Esophagus muscularis mucosa (tissue), 4 donors: ENCODE measurements at regions not wholly inside any gene's neighbourhood (a gene's known extent, or its start where the extent isn't known, plus 50 kb on each side); places are given as distances from the start of the nearest gene placed in this dataset.

Experiments used
- DNase-seq: peaks from one replicate; pipeline ENCODE4 v3.0.0-alpha.2; 2017; ENCODE audit errors: extremely low spot score
- H3K27ac ChIP-seq, 4 donors: fragments of 200-600 bp; sonication (generic); replicated peaks in 1 of 4; 1 replicate in 3 of 4; 2 replicates in 1 of 4; pipeline ENCODE4 v1.5.1; 2016 to 2019; ENCODE audit warnings: mild to moderate bottlenecking in 1 of 4
- H3K27me3 ChIP-seq, 4 donors: fragments of 200-600 bp; sonication (generic); one replicate each; pipeline versions ENCODE4 v1.5.1 to v1.6.0; 2016 to 2019
- H3K36me3 ChIP-seq, 4 donors: fragments of 200-600 bp; sonication (generic); one replicate each; pipeline ENCODE4 v1.5.1; 2016 to 2019
- H3K4me1 ChIP-seq, 4 donors: fragments of 200-600 bp; sonication (generic); one replicate each; pipeline ENCODE4 v1.5.1; 2016 to 2019
- H3K4me3 ChIP-seq, 4 donors: fragments of 200-600 bp; sonication (generic); 1 replicate in 2 of 4; 2 replicates in 2 of 4; pipeline ENCODE4 v1.5.1; 2016 to 2019; ENCODE audit warnings: mild to moderate bottlenecking in 4 of 4, moderate library complexity in 1 of 4
- H3K9me3 ChIP-seq, 4 donors: fragments of 200-600 bp; sonication (generic); 1 replicate in 3 of 4; 2 replicates in 1 of 4; pipeline ENCODE4 v1.5.1; 2016 to 2019
- EP300 ChIP-seq: sonication (generic); formaldehyde crosslinking; IDR thresholded peaks from one replicate; pipeline ENCODE4 v1.6.1; 2017; ENCODE audit warnings: antibody characterized with exemption
- POLR2A ChIP-seq: fragments of 450-650 bp; IDR thresholded peaks from one replicate; pipeline ENCODE4 v1.6.1; 2017; ENCODE audit warnings: antibody characterized with exemption, moderate library complexity, mild to moderate bottlenecking, low read depth
- POLR2AphosphoS5 ChIP-seq, 2 donors: sonication (generic); formaldehyde crosslinking; IDR thresholded peaks; one replicate each; pipeline ENCODE4 v1.6.1; 2017; ENCODE audit warnings: antibody characterized with exemption in 2 of 2
- WGBS: methylation state at CpG from one replicate; pipeline ENCODE4 v1.1.5; 2018; 5-methylcytosine and 5-hydroxymethylcytosine counted together
- intact Hi-C: fragments of 100-400 bp; cut with DNase I; formaldehyde crosslinking; loops from one replicate; pipeline ENCODE4 v1.15.1; 2023
- TF ChIP-seq, protein P1 (sequence below), 3 experiments: fragments of 200-600 bp in 2 of 3; fragments of 450-650 bp in 1 of 3; sonication (generic) in 2 of 3; IDR thresholded peaks; one replicate each; pipeline ENCODE4 v1.5.1; 2017 to 2019; ENCODE audit warnings: antibody characterized with exemption in 3 of 3, mild to moderate bottlenecking in 2 of 3, moderate library complexity in 1 of 3

GRCh38 chr19:30877661-30878113, 471.5 kb downstream of the TSHZ3 start:
- H3K27ac ChIP-seq: no peak overlapping the region
- H3K4me1 ChIP-seq: peaks cover 0 to 1% (median 0%) of the 10 kb centered on the region in 4 donors
- WGBS: 89% methylated on average over 4 of the region's 4 CpGs
- H3K4me3 ChIP-seq: no peak overlapping the region
- intact Hi-C loops: no loop called here
- no peaks in the 10 kb centered on the region for H3K27me3 ChIP-seq
- no peaks in the 10 kb centered on the region for H3K9me3 ChIP-seq
- no peak for DNase-seq
- no peaks in the 10 kb centered on the region for H3K36me3 ChIP-seq
- TF ChIP-seq, protein P1, sequence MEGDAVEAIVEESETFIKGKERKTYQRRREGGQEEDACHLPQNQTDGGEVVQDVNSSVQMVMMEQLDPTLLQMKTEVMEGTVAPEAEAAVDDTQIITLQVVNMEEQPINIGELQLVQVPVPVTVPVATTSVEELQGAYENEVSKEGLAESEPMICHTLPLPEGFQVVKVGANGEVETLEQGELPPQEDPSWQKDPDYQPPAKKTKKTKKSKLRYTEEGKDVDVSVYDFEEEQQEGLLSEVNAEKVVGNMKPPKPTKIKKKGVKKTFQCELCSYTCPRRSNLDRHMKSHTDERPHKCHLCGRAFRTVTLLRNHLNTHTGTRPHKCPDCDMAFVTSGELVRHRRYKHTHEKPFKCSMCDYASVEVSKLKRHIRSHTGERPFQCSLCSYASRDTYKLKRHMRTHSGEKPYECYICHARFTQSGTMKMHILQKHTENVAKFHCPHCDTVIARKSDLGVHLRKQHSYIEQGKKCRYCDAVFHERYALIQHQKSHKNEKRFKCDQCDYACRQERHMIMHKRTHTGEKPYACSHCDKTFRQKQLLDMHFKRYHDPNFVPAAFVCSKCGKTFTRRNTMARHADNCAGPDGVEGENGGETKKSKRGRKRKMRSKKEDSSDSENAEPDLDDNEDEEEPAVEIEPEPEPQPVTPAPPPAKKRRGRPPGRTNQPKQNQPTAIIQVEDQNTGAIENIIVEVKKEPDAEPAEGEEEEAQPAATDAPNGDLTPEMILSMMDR (IDR thresholded peaks at IDR 0.05): no peak
- TF ChIP-seq EP300 (no peak), POLR2AphosphoS5 (IDR thresholded peaks at IDR 0.05) (no peak)

DNA sequence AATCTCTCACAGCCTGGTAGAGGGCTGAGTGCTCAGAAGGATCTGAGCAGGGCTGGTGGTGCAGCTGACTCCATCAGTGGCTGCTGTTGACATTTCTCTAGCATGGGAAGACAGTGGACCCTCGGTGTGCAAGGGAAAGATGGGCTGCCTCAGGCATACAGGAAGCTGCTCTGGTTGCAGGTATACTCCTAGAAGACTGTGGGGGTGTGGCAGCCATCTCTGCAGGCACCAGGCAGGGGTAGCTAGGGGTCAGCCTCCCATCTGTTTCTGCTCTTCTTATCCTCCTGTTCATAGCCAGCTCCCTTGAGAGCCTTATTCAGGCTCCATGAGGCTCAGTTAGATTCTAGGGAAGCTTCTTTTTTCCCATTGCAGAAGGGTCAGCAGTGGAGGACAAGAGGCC, 475.5 kb downstream of the TSHZ3 start:
- no peaks in the 10 kb centered on the region for H3K27me3 ChIP-seq
- H3K36me3 ChIP-seq: no peaks in the 10 kb centered on the region
- TF ChIP-seq EP300: no peak
- TF ChIP-seq, protein P1 (IDR thresholded peaks at IDR 0.05): no peak
- TF ChIP-seq POLR2AphosphoS5 (IDR thresholded peaks at IDR 0.05): no peak
- H3K27ac ChIP-seq: no peak overlapping the region
- no peaks in the 10 kb centered on the region for H3K9me3 ChIP-seq
- no peaks in the 10 kb centered on the region for H3K4me1 ChIP-seq
- no peak for DNase-seq
- intact Hi-C loops: no loop called here
- 90% methylated on average over 1 of the region's 1 CpG for WGBS
- H3K4me3 ChIP-seq: no peak overlapping the region

GRCh38 chr19:30873003-30873402, 476.2 kb downstream of the TSHZ3 start:
- H3K9me3 ChIP-seq: no peaks in the 10 kb centered on the region
- 92% methylated on average over 2 of the region's 2 CpGs for WGBS
- DNase-seq: no peak
- TF ChIP-seq POLR2A (no peak), POLR2AphosphoS5 (IDR thresholded peaks at IDR 0.05) (no peak), EP300 (no peak)
- TF ChIP-seq, protein P1 (IDR thresholded peaks at IDR 0.05): no peak
- H3K36me3 ChIP-seq: no peaks in the 10 kb centered on the region
- no peak overlapping the region for H3K4me3 ChIP-seq
- no peak overlapping the region for H3K27ac ChIP-seq
- intact Hi-C loops: no loop called here
- H3K4me1 ChIP-seq: no peaks in the 10 kb centered on the region
- no peaks in the 10 kb centered on the region for H3K27me3 ChIP-seq

DNA sequence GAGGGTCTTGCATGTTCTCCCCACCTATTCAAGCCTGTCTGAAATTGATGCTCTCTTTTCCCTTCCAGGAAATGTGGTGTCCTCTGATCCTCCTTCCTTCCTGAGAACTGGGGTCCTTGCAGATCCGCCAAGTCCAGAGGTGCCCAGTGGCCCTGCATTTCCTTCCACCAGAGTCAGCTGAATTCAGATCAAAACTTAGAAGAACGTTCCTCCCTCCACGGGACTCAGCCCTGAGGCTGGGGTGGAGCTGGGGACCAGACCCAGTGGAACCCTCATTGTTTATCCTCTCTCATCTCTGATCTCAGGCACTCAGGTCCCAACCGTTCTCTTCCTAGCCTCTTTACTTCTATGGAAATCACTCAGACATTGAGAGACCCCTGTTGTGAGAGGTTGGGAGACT, 477.3 kb downstream of the TSHZ3 start:
- DNase-seq: no peak
- WGBS: 83% methylated on average over 4 of the region's 4 CpGs
- H3K4me3 ChIP-seq: no peak overlapping the region
- H3K4me1 ChIP-seq: no peaks in the 10 kb centered on the region
- peaks cover 0 to 2% (median 0%) of the 10 kb centered on the region in 4 donors for H3K9me3 ChIP-seq
- H3K27me3 ChIP-seq: no peaks in the 10 kb centered on the region
- TF ChIP-seq EP300 (no peak), POLR2A (no peak), POLR2AphosphoS5 (IDR thresholded peaks at IDR 0.05) (no peak)
- TF ChIP-seq, protein P1 (IDR thresholded peaks at IDR 0.05): no peak
- intact Hi-C loops: no loop called here
- H3K27ac ChIP-seq: no peak overlapping the region
- no peaks in the 10 kb centered on the region for H3K36me3 ChIP-seq

DNA sequence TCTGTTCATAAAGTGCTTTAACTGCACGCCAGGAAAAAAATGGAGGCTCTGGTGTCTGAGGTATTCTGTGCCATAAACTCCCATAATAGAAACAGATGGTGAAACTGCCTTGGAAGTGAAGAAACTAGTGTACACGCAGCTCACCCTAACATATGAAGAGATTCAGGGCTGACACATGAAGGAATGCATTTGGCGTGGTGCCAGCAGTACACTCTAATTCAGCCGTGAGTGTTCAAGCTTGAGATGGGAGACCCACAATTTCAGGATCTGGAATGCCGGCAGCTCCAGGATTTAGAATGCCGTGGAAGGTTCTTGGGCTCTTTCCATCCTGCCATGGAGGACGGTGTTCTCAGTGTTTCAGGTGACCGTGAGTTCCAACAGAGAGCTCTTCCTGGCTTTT, 478.4 kb downstream of the TSHZ3 start:
- no peaks in the 10 kb centered on the region for H3K36me3 ChIP-seq
- DNase-seq: no peak
- no peak overlapping the region for H3K4me3 ChIP-seq
- no peak for TF ChIP-seq POLR2A
- no peak for TF ChIP-seq POLR2AphosphoS5 (IDR thresholded peaks at IDR 0.05)
- no peak for TF ChIP-seq EP300
- TF ChIP-seq, protein P1 (IDR thresholded peaks at IDR 0.05): no peak
- no peaks in the 10 kb centered on the region for H3K27me3 ChIP-seq
- intact Hi-C loops: no loop called here
- H3K9me3 ChIP-seq: peaks cover 0 to 5% (median 0%) of the 10 kb centered on the region in 4 donors
- H3K27ac ChIP-seq: no peak overlapping the region
- H3K4me1 ChIP-seq: no peaks in the 10 kb centered on the region
- 35% methylated on average over 8 of the region's 8 CpGs for WGBS
